DND-41 (cell line): ENCODE measurements at regions not wholly inside any gene's neighbourhood (a gene's known extent, or its start where the extent isn't known, plus 50 kb on each side); places are given as distances from the start of the nearest gene placed in this dataset.

Experiments used
- ATAC-seq: fragments of 200-7000 bp; cut with Tn5 transposase; 3 replicates; pipeline ENCODE4 v1.9.1; 2021; ENCODE audit warnings: low read depth; ENCODE audit not compliant: insufficient read depth
- DNase-seq: peaks from one replicate; pipeline ENCODE4 v3.0.0-alpha.2; 2020
- H2AFZ ChIP-seq: 2 replicates; pipeline ENCODE4 v1.6.0; 2012; ENCODE audit warnings: low read depth, low read length
- H3K27ac ChIP-seq: 2 replicates; pipeline ENCODE4 v1.5.1; 2012; ENCODE audit warnings: low read length, inconsistent platforms
- H3K27me3 ChIP-seq: fragments of 200-600 bp; sonication (generic); 2 replicates; pipeline ENCODE4 v1.6.0; 2012; ENCODE audit warnings: low read length, mild to moderate bottlenecking, inconsistent platforms; ENCODE audit not compliant: insufficient read depth, poor library complexity
- H3K36me3 ChIP-seq: 2 replicates; pipeline ENCODE4 v1.5.1; 2012; ENCODE audit warnings: low read length, inconsistent platforms; ENCODE audit not compliant: insufficient read depth
- H3K4me1 ChIP-seq: 2 replicates; pipeline ENCODE4 v1.5.1; 2012; ENCODE audit warnings: mild to moderate bottlenecking, low read length; ENCODE audit not compliant: insufficient read depth
- H3K4me2 ChIP-seq: 2 replicates; pipeline ENCODE4 v1.6.0; 2012; ENCODE audit warnings: mild to moderate bottlenecking, moderate library complexity, low read length, inconsistent platforms; ENCODE audit not compliant: insufficient read depth
- H3K4me3 ChIP-seq, 2 experiments: fragments of 200-600 bp in 1 of 2; shearing (Covaris generic) in 1 of 2; 2 replicates each; pipeline ENCODE4 v1.5.1; 2012 to 2016; ENCODE audit warnings: inconsistent platforms in 2 of 2, low read length in 2 of 2, mild to moderate bottlenecking in 2 of 2, low read depth in 1 of 2, moderate library complexity in 1 of 2
- H3K79me2 ChIP-seq: 2 replicates; pipeline ENCODE4 v1.6.0; 2012; ENCODE audit warnings: low read length, inconsistent platforms; ENCODE audit not compliant: insufficient read depth
- H3K9ac ChIP-seq: 2 replicates; pipeline ENCODE4 v1.6.0; 2012; ENCODE audit warnings: low read depth, mild to moderate bottlenecking, inconsistent platforms, low read length, moderate library complexity
- H3K9me3 ChIP-seq: 2 replicates; pipeline ENCODE4 v1.5.1; 2012; ENCODE audit warnings: low read length, moderate library complexity, mild to moderate bottlenecking, inconsistent platforms; ENCODE audit not compliant: insufficient read depth, severe bottlenecking
- H4K20me1 ChIP-seq: 2 replicates; pipeline ENCODE4 v1.6.0; 2012; ENCODE audit warnings: low read length; ENCODE audit not compliant: insufficient read depth
- CTCF ChIP-seq: IDR thresholded peaks from 2 replicates; pipeline ENCODE4 v1.5.1; 2012; ENCODE audit warnings: borderline replicate concordance, low read length, moderate library complexity, mild to moderate bottlenecking; ENCODE audit not compliant: poor library complexity, severe bottlenecking; ENCODE audit errors: extremely low read depth
- EZH2 ChIP-seq: IDR thresholded peaks from 3 replicates; pipeline ENCODE4 v1.6.1; 2012; ENCODE audit warnings: borderline replicate concordance, low read depth, mild to moderate bottlenecking, moderate library complexity, low read length, inconsistent platforms; ENCODE audit not compliant: severe bottlenecking

GRCh38 chr22:47571616-47572015 lies 809.2 kb downstream of the TBC1D22A start:
- Histone ChIP-seq H3K9ac (no peak overlapping the region), H2AFZ (no peak overlapping the region), H3K9me3 (no peaks in the 10 kb centered on the region), H3K79me2 (no peaks in the 10 kb centered on the region), H3K27ac (no peak overlapping the region), H3K4me2 (no peak overlapping the region), H4K20me1 (no peaks in the 10 kb centered on the region), H3K27me3 (no peaks in the 10 kb centered on the region), H3K4me3 (no peak overlapping the region), H3K4me1 (no peaks in the 10 kb centered on the region), H3K36me3 (no peaks in the 10 kb centered on the region)
- ATAC-seq: no peak
- no peak for TF ChIP-seq EZH2
- DNase-seq: no peak

DNA sequence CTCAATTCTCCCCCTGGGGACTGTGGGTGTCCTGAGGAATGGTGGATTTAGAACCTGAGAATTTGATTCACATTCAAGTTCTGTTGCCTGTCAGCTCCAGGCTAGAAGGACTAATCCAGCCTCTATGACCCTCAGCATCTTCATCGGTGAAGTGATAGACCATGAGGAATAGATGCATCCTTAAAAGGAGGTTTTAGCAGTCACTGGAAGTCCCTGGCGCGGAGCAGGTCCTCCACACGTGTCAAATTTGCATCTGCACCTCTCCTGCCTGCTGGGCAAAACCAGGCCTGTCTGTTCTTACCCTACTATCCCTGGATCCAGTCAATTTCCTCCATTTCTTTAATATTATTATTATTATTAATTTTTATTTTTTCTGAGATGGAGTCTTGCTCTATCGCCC lies 808.4 kb downstream of the TBC1D22A start:
- no peak overlapping the region for H3K27ac ChIP-seq
- H2AFZ ChIP-seq: no peak overlapping the region
- no peaks in the 10 kb centered on the region for H3K36me3 ChIP-seq
- H3K79me2 ChIP-seq: no peaks in the 10 kb centered on the region
- no peaks in the 10 kb centered on the region for H3K9me3 ChIP-seq
- no peak overlapping the region for H3K4me3 ChIP-seq
- H3K27me3 ChIP-seq: no peaks in the 10 kb centered on the region
- TF ChIP-seq CTCF (no peak), EZH2 (no peak)
- no peaks in the 10 kb centered on the region for H4K20me1 ChIP-seq
- H3K4me1 ChIP-seq: no peaks in the 10 kb centered on the region
- no peak overlapping the region for H3K9ac ChIP-seq
- ATAC-seq (no peak), DNase-seq (no peak)
- H3K4me2 ChIP-seq: no peak overlapping the region

DNA sequence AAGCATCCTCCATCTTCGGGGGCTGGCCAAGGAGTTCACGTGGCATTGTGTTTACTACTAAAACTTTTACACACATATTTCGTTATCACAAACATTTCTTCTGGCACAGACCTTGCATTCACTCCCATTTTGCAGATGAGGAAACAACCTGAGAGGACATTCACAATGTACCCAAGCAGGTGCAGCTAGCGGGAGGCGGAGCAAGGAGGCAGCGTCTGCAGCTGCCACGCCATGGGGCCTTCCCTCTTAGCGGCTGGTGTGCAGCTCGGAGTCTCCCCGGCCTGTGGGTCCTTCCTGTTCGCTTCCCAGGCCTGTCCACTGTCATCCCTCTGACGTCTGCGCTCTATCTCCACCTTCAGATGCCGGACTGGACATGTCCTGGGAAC lies 807.8 kb downstream of the TBC1D22A start:
- H3K9ac ChIP-seq: no peak overlapping the region
- no peaks in the 10 kb centered on the region for H3K36me3 ChIP-seq
- TF ChIP-seq CTCF (no peak), EZH2 (no peak)
- no peak overlapping the region for H3K4me2 ChIP-seq
- H3K4me1 ChIP-seq: no peaks in the 10 kb centered on the region
- no peaks in the 10 kb centered on the region for H4K20me1 ChIP-seq
- H3K79me2 ChIP-seq: no peaks in the 10 kb centered on the region
- H3K9me3 ChIP-seq: no peaks in the 10 kb centered on the region
- no peak for ATAC-seq
- no peak overlapping the region for H2AFZ ChIP-seq
- H3K27me3 ChIP-seq: no peaks in the 10 kb centered on the region
- H3K27ac ChIP-seq: no peak overlapping the region
- H3K4me3 ChIP-seq: no peak overlapping the region
- DNase-seq: no peak

DNA sequence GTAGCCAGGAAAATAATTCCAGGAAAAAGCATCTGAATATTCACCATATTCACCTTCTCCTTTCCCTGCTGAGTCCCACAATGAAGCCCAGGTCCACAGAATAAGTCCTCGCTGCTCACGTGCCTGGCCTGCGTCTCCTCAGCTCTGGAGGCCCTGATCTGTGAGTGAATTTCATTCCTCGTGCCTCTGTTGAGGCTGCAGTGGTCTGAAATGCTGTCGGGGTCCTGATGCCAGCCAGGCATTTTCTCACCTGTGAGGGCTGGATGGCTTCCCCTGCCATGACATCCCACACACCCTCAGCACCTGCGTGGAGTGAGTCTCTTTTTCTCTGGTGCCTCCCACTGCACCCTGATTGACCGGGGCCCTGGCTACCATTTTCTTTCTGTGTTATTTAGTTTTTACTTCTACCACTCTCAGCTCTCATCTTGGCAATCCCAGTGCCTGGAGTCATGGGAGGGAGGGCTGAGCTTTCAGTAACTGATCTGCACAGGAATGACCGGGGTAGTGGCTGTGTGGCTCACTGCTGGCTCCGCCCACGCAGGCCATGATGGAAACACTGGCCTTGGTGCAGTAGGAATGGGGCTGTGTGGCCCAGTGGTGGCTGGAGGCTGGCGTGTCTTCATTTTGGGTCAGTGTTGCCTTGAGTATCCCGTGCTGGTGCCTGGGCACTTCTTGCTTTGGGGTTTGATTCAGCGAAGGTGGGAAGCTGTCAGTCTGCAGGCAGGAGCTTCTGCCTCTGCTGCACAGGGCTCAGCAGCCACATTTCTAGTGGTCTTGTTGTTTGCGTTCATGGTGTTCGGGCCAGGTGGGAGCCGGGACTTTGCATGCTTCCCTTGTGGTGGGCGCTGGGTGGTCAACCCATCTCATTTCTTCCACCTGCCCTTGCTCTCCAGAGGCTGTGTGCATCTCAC lies 807.2 kb downstream of the TBC1D22A start:
- Histone ChIP-seq H4K20me1 (no peaks in the 10 kb centered on the region), H3K27me3 (no peaks in the 10 kb centered on the region), H3K4me3 (no peak overlapping the region), H2AFZ (no peak overlapping the region), H3K79me2 (no peaks in the 10 kb centered on the region), H3K4me2 (no peak overlapping the region), H3K9me3 (no peaks in the 10 kb centered on the region), H3K27ac (no peak overlapping the region), H3K4me1 (no peaks in the 10 kb centered on the region), H3K36me3 (no peaks in the 10 kb centered on the region), H3K9ac (no peak overlapping the region)
- no peak for TF ChIP-seq CTCF
- TF ChIP-seq EZH2: no peak
- ATAC-seq (no peak), DNase-seq (no peak)
